GM23338 (cell line): ENCODE measurements at regions not wholly inside any gene's neighbourhood (a gene's known extent, or its start where the extent isn't known, plus 50 kb on each side); places are given as distances from the start of the nearest gene placed in this dataset.

Experiments
- CTCF ChIP-seq, 2 experiments: fragments of 200-600 bp in 1 of 2; sonication (generic) in 1 of 2; conservative IDR thresholded peaks; 2 replicates each; pipeline versions ENCODE4 v1.5.1 to v1.6.1; 2016 to 2017; ENCODE audit warnings: antibody characterized with exemption in 2 of 2, low read depth in 2 of 2, mild to moderate bottlenecking in 2 of 2, moderate library complexity in 1 of 2
- REST ChIP-seq: IDR thresholded peaks from one replicate; pipeline ENCODE4 v1.6.1; 2018; ENCODE audit warnings: antibody characterized with exemption; ENCODE audit not compliant: unreplicated experiment

GRCh38 chr10:36526033-36526432 is 599.4 kb upstream of the ANKRD30A start:
- TF ChIP-seq CTCF (conservative IDR thresholded peaks at IDR 0.05; ENCODE audit: low read depth in 2 of 2) (no peak), REST (no peak)
